Activated CD4-positive, alpha-beta T cell treated with anti-CD3 and anti-CD28 coated beads, Interleukin-10, Interleukin-2, amounts not matched to agents 100 ng/mL and 50 ng/mL, durations not matched to agents 16 hours and 8 hours (primary cell): ENCODE measurements at regions not wholly inside any gene's neighbourhood (a gene's known extent, or its start where the extent isn't known, plus 50 kb on each side); places are given as distances from the start of the nearest gene placed in this dataset.

Source experiments
- DNase-seq: peaks from one replicate; pipeline ENCODE4 v3.0.0-alpha.2; 2020

GRCh38 chr1:30511991-30512913 lies 211.1 kb downstream of the MATN1 start:
- DNase-seq = no peak

DNA sequence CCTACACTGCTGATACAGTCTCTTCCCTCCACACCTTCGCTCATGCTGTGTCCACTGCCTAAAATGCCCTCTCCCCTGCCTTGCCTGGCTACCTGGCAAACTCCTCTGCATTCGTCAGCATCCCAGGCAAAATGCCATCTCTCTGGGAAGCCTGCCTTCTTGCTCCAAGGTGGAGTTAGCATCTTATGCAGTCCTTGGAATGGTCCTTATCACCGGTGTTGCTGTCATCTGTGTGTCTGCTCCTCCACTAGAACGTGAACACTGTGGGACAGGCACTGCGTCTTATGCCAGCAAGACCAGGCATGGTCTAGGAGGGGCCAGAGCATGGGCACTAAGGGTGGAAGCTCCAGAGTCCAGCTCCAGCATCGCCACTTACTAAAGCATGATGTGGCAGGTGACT lies 211.8 kb downstream of the MATN1 start:
- DNase-seq = no peak

DNA sequence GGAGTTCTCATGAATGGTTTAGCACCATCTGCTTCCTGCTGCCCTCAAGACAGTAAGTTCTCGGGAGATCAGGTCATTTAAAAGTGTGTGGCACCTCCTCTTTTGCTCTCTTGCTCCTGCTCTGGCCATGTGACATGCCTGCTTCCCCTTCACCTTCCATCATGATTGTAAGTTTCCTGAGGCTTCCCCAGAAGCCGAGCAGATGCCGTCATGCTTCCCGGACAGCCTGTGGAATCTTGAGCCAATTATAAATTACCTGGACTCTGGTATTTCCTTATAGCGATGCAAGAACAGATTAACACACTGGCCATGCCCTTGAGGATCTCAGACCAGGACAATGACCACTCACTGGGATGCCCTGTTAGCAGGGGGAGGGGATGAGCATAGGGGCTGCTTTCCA lies 212.3 kb downstream of the MATN1 start:
- DNase-seq = no peak

- no peak for DNase-seq
Measured at GRCh38 chr1:30509670-30510069, 213.7 kb downstream of the MATN1 start.

GRCh38 chr1:30508611-30509010 lies 214.8 kb downstream of the MATN1 start:
- no peak for DNase-seq

DNA sequence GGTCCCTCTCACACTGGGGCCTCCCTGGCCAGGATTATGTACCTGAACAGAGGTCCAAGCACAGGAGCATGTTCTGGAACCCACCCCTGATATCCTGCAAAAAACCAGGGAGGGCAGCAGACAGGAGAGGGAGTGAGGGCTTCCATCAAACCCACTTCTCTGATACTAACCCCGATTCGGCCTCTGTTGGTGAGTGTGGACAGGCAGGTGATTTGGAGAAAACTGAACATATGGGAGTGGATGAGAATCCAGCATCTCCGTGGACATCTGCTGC lies 215.3 kb downstream of the MATN1 start:
- DNase-seq = no peak

DNA sequence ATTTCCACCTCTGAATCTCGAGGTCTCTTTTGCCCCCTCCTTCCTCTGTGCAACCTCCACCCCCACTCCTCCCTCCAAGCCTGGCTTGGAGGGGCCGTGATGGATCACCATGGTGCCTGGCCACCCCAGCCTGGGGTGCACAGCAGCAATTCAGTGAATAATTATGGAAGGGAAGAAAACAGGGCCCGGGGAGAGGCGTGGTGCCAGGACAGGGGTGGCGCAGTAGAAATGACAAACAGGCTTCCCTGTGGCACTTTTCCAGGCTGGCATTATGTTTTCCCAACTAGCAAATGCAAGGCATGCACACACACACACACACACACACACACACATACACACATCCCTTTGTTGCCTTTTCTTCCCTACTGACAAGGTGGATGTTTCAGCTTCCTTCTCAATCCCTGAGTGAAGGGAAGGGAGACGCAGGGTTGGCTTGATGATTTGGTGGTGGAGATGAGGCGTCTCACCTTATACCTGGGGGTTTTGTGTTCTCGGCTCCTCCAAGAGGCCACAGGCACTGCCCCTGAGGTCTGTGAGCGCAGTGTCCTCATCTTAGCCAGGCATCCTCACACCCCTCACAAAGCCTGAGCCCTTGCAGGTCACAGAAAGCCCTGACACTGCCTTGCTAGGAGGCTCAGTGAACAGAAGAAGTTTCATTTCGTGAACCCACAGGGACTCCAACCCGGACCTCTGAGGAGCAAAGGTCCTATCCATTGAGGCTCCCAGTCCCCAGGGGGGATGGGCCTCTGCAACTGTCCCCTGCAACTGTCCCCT lies 215.8 kb downstream of the MATN1 start:
- no peak for DNase-seq

DNA sequence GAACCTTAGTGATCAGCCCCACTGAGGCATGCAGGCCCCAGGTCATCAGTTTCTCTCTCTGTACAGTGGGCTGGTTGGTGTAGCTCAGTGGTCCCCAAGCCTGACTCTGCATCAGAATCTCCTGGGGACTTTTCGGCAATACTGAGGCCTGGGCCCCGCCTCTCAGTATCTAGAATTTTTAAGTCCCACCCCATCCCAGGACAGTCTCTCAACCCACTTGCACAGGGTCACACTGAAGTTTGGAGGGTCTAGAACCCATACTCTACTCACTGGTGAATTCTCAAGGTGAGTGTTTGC lies 216.4 kb downstream of the MATN1 start:
- DNase-seq = no peak

GRCh38 chr1:30506291-30507015 lies 216.9 kb downstream of the MATN1 start:
- DNase-seq = no peak

- DNase-seq = no peak
Measured at GRCh38 chr1:30505853-30506252, 217.5 kb downstream of the MATN1 start.

DNA sequence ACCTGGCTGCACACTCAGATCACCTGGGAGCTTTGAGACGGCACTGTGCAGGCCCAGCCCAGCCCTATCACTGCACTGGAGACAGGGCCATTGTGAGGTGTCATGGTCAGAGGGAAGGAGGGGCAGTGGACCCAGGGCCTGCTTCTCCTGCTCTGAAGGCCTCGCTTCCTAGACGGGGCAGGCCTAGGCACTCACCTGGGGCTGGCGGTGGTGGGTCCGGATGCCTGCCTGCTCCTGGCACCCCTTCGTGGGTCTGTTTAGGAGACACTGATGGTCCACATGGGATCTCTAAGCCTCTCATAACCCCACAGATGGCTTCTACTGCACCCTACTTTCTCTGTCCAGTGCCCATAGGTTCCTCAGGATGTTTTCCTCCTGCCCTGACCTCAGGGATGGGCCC lies 230.9 kb downstream of the MATN1 start:
- no peak for DNase-seq

GRCh38 chr1:30491831-30492230 lies 231.6 kb downstream of the MATN1 start:
- DNase-seq = no peak

DNA sequence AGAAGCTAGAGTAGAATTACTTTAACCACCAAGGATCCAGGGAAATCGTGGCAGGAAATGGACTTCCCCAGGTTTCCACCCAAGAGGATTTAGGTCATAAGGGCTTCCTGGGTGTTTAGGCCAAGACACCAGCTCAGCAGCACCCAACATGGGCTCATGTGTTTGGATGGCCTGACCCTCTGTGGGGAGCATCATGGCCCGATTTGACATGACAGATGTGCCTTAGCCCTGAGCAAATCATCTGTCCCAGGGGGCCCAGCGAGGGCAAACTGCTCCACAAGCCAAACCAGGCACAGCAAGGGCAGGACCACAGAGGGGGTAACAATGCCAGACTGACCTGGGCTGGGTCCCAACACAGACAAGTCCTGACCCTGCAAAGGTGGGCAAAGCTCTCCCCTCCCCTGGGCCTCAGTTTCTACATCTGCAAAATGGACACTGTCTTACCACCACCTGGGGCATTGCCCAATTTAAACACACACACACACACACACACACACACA lies 232.8 kb downstream of the MATN1 start:
- DNase-seq = no peak

DNA sequence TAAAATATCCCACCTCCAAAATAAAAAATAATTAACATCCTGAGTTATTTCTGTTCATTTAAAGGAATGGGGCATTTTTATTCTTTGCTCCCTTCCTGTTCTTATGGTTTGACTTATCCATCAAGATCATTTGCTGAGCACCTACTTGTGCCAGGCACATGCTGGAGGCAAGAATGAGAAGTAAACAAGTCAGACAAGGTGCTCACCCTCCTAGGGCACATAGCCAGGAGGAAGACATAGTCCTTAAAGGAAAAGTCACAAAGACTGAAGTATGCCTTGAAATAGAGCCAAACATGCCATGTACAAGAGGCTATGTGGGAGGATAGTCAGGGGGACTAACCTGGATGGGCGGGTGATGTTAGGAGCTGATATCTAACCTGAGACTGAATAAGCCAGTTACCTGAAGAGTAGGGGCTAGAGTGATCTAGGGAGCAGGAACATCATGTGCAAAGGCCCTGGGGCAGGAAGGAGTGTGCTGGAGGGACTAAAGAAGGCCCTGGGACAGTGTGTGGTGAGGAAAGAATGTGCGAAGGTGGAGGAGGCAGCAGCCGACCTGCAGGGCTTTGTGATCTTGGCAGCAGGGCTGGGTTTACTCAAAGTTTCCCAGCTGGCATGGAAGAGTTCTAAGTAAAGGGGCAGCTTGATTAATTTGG lies 233.5 kb downstream of the MATN1 start:
- no peak for DNase-seq

DNA sequence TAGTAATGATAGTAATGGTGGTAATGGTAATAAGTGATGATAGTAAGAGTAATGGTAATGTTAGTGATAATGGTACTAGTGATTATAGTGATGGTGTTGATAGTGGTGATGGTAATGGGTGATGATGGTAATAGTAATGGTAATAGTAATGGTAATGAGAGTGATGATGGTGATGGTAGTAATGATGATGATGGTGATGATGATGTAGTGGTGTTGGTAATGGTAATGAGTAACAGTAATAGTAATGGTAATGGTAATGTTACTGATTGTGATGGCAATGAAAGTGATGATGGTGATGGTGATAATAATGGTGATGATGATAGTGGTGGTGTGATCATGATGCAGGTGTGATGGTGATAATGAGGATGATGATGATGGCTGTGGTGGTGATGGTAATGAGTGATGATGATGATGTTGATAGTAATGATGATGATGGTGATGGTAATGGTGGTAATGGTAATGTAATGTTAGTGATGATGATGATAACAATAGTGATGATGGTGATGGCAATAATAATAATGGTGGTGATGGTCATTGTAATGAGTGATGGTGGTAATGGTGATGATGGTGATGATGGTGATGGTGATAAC lies 235.0 kb downstream of the MATN1 start:
- no peak for DNase-seq

- no peak for DNase-seq
Measured at GRCh38 chr1:30487042-30487441, 236.3 kb downstream of the MATN1 start.

GRCh38 chr1:30485072-30485471 lies 238.3 kb downstream of the MATN1 start:
- DNase-seq = no peak

DNA sequence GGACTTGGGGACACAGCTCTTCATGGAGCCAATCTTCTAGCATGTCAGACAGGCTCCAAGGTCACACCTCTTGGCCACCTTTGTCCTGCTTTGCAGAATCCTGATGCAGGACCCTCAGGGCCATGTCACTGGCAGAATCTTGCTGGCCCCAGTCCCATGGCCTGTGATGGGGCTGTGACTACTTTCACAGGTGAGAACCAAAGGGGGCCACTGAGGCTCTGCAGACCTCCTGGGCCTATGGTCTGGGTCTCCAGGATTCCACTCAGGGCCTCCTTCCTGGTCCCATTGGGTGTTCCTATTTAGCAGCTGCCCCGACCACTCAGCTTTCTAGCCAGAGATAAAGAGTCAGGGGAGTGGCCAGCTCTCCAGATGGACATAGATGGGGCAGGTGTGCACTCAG lies 238.7 kb downstream of the MATN1 start:
- no peak for DNase-seq

DNA sequence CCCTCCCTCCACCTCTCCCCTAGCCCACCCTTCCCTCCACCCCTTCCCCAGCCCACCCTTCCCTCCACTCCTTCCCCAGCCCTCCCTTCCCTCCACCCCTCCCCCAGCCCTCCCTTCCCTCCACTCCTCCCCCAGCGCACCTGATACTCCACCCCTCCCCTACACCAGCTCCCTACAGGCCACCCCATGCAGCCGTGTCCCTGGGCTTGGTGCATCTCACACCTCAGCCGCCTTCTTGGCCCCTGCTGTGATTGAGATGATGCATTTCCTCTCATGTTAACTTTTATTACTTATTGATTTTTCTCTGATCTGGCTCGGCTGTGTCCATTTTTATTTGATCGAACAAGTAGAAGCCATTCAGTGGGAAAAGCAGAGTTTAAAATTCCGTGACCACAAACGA lies 243.8 kb downstream of the MATN1 start:
- no peak for DNase-seq

- DNase-seq = no peak
Measured at GRCh38 chr1:30478799-30479563, 244.4 kb downstream of the MATN1 start.

DNA sequence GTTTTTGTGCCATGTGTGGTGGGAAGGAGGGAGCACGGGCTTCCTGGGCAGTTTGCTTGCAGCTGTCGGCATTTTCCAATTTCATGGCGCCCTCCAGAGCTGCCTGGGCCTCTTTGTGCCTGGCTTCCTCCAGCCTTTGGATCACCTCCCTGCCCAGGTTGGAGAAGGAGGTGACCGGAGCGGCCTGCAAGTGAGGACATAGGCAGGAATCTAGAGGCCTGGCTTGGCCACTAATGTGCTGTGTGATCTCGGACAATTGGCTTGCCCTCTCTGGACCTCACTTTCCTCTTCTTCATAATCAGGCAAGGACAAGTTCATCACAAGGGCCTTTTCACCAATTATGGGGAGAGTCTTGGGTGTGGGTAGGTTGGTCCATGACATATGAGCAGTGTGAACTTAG lies 245.1 kb downstream of the MATN1 start:
- no peak for DNase-seq

- no peak for DNase-seq
Measured at GRCh38 chr1:30477588-30477987, 245.8 kb downstream of the MATN1 start.
